Renal cortex interstitium (tissue), 11 donors: ENCODE measurements at regions not wholly inside any gene's neighbourhood (a gene's known extent, or its start where the extent isn't known, plus 50 kb on each side); places are given as distances from the start of the nearest gene placed in this dataset.

ENCODE experiments used
- DNase-seq, 11 donors: peaks; one replicate each; pipeline ENCODE4 v3.0.0-alpha.2; 2013; ENCODE audit warnings: low read depth in 9 of 11, low spot score in 4 of 11; ENCODE audit errors: extremely low read depth in 1 of 11

DNA sequence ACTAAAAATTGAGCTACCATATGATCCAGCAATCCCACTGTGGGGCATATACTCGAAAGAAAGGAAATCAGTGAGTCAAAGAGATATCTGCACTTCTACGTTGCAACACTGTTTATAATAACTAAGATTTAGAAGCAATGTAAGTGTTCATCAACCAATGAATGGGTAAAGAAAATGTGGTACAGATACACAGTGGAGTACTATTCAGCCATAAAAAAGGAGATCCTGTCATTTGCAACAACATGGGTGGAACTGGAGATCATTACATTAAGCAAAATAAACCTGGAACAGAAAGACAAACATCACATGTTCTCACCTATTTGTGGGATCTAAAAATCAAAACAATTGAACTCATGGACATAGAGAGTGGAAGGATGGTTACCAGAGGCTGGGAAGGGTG lies 385.0 kb upstream of the TRIB2 start:
- DNase-seq, result no peak

DNA sequence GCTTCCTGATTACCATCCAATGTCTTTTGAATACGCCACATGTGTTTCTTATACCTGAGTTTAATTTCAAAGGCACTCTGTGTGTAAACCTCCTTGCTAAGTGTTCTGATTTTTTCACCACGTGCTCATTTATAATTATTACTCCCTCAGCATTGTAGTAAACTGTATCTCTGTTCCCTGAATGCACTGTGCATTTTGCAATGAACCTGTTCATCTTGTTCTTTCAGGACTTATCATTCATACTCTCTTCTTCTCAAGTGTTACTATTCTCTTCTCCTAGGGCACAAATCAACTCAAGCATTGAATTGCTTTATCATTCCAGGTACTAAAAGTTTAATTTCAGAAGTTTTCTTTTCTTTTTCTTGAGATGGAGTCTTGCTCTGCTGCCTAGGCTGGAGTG lies 383.4 kb upstream of the TRIB2 start:
- no peak for DNase-seq

DNA sequence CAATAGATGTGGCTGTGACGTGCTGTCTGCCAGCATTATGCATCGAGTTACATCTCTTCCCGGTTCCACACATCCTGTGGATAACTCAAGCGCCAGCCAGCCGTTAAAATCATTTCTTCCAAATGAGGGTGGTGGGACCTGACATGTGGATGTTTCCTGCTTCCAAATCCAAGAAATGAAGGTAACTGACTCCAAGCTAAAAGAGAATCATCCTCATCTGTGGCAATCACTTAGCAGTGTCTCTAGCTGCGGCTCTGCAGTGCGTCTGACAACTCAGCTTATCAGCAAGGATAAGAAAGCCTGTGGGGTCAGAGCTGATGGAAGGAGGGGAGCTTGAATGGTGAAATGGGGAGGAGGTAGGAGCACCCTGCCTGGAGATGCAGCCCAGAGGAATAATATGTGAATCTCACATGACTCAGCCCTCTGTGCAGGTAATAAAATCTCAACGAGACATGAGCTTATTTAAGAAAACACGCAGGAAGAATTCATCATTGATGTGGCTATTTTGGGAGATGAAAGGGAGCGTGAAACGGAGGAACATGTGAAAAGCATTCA lies 382.2 kb upstream of the TRIB2 start:
- no peak for DNase-seq

DNA sequence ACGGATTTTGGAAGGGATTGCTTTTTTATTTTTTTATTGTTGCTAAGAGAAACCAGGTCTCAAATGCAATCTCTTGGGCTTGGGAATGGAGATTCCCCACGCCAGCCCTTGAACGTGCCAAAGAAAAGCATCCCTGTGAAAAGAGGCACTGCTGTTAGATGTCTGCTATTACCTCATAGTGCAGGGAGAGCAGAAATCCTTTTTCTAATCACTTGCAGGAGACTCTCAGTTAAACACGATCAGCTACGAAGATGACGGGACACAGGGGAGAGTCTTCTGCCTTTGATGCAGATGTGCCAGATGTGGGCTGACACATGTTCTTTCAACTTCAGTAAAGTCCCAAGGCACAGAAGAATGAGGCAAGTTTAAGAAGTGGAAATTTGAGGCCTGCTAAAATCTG lies 381.6 kb upstream of the TRIB2 start:
- no peak for DNase-seq

DNA sequence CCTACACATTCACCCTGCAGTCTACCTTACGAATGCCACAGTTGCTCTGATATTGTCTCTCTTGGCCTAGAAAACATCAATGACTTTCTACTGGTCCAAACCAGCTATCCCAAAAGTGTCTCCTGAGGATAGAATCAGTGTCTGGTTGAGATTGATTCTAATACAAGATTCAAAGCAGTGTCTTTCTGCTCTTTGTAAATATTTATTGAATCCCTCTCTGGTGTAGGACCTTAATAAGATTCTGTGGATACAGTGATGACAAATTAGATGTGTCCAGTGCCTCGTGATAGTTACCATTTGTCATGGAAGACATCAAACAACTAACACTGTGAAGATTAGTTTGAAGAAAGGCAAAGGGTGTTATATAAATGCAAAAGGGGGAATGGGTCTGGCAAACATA lies 380.7 kb upstream of the TRIB2 start:
- DNase-seq, result no peak

DNA sequence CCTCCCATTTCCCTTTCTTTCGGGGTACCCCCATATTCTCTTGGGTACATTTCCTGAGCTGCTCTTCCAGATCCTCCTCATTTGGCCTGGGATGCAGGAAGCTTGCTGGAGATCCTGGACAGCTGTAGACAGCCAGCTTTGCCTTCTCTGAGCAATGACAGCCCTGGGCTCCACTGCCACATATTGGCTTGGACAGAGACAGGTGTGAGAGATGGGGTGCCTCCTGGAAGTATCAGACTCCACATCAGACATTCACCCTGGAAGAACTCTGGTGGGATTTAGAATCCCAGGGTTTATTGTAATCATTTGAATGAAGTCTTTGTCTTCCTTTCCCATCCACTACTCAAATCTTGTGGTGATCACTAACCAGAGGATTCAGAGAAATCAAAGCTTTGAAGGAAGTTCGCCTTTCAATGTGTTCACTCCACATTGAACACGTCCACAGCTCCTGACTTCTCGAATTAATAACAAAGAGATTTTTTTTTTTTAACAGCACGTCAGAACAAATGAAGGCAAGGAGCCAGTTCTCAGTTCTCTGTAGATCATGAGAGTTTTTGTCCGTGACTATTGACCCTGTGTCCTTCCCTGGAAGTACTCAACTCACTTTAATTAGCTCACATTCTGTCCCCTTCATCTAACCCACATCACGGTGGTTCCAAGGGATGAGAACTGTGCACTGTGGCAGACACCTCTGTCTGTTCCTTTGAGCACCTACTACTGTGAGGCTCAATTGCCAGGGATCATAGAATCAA lies 377.6 kb upstream of the TRIB2 start:
- no peak for DNase-seq

DNA sequence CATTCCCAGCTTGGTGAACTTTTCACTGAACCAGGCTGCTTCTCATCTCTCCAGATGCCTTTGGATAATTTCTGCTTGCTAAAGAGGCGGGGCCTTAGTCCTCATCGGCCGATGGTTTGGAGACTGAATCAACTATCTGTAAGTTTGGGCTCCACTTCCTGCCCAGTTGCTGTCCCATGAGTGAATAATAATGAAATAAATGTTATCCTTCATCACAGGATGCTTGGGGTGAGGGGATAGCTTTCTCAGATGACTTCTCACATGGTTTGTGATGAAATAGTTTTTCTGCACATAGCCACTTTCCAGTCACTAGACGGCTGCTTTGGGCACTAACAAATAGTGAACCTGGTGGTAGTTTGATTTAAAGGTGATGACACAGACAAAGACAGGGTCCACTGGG lies 376.6 kb upstream of the TRIB2 start:
- no peak for DNase-seq

DNA sequence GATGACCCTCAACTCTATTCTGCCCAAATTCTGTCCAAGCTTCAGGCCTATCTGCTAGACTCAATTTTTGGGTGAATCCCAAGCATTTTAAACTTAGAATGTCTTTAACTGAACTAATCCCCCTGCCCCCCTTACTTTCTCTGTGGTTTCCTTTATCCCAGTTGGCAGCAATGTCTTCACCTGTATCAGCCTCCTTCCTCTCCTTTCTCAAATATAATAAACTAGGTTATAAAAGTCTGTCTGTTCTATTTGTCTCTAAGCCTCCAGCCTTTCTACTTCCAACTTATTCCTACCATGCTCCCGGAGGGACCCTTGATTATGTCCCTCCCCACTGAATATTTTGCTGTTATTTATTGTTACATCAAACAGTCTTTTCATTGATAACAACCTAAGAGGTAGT lies 375.5 kb upstream of the TRIB2 start:
- no peak for DNase-seq

DNA sequence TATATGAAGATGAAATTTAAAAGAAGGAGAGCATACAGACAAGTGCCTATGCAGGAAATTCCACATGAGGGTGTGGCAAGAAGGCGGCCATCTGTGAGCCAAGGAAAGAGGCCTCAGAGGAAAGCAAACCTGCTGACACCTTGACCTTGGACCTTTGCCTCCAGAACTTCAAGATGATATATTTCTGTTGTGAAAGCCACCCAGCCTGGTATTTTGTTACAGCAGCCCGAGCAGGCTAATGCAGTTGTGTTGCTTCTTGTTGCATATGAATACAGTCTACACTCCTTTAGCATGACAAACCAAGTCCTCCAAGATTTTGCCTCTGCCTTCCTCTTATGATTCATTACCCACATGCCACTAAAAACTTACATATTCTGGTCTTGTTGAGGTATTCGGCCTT lies 374.8 kb upstream of the TRIB2 start:
- DNase-seq, result no peak

DNA sequence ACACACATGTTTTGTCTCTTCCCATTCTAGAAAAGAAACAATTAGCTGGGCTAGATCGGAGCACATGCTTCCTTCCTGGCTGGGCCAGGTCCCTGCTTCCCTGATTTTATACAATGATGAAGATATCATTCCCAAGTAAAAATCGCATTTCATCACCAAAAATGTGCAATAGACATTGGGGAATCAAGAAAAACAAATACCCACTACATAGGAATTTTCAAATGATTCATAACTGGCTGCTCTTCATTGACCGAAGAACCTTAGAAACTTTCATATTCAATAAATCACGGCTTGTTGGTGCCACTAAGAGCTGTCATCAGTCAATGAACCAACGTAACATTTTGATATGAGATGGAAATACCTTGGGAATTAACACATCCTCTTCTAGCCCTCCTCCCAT lies 373.6 kb upstream of the TRIB2 start:
- no peak for DNase-seq

DNA sequence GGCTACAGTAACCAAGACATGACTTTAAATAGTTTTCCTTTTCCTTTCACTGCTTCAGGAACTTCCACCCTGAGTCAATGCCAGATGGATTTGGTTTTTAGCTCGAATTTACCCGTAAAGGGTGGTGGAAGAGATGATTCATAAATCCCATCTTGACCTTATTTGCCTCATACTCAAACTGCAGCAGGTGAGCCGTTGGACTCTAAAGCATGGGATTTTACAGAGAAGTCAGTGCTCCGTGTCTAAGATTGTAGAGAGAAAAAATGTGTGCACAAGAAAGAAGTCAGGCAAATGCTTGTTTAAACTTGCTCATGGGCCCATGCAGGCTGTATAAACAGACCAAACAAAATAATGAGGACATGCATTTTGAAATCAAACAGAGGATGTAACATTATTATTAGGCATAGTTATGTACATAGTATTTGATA lies 369.7 kb upstream of the TRIB2 start:
- no peak for DNase-seq

DNA sequence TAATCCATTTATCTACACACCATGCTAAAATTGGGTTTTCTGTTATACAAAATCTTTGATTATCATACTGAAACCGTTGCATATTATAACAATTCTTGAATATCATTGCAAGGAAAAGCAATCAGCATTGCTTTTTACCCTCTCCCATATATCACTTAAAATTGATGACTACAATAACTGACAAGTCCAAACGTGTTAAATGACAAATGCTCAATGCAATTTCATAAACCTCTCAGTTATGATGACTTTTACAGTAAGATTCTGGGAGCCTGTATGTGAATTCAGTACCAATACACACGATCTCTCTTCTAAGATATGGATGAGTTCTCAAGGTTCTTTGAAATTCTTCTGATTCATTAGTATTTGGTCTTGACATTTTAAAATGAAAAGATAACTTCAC lies 368.5 kb upstream of the TRIB2 start:
- no peak for DNase-seq

DNA sequence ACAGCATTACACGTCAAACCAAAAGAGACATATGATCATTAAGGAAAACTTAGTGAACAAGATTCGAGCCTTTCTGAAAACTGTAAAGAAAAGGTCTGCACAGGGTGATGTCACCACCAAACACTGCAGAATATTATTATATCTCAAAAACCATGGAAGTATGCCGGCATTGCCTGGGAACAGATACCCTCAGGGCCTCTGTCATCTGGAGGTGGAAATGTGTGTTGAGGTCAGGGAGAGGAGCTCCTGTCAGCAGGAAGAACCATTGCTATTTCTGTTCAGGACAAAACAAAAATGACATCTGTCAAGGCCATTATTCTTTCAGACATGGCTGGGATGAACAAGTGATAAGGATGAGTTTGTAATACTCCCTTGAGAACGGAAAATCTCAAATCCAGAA lies 365.9 kb upstream of the TRIB2 start:
- no peak for DNase-seq

DNA sequence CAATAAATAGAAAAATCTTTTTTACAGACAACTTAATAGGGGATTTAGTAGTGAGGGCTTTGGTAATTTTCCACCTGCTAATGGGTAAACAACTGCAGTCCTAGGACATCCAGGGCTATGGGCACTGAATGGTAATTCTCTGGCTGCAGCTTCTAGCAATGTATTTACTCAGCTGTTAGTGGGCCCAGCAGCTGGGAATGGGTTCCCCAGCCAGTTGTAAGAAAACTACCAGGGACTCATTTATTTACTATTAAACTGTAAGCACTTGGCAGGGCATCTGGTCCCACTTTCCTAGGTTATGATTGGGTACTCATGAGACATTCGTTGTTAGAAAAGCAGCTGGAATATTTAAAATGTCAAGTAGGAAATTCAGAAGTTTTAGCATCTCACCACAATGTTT lies 363.8 kb upstream of the TRIB2 start:
- peak in 1 of 11 donors; percentile 24 for DNase-seq

DNA sequence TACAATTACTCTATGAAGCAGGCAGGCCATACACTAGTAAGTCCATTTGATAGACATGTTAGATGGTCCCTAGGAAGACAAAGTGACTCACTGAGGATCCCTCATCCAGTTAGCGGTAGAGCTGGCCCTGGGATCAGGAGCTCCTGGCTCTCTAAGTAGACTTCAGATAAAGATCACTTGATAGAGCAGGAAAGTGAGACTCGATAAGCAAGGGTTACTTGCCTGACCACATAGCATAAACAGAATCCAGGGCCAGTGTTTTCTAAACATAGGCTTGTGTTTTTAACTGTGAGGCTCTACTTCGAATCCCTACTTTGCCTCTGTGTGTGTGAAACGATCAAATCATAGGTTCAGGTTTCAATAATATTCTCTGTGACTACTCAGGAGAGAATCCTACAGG lies 355.2 kb upstream of the TRIB2 start:
- no peak for DNase-seq

DNA sequence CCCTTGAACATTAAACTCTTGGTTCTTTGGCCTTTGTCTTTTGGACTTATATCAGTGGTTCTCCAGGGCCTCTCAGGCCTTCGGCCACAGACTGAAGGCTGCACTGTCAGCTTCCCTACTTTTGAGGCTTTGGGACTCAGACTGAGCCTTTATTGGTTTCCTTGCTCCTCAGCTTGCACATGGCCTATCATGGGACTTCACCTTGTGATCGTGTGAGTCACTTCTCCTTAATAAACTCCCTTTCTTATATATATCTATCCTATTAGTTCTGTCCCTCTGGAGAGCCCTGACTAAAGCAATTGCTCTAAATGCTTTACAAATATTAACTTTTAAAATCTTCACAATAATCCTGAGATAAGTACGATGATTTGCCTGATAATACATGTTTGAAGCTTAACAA lies 353.6 kb upstream of the TRIB2 start:
- no peak for DNase-seq

DNA sequence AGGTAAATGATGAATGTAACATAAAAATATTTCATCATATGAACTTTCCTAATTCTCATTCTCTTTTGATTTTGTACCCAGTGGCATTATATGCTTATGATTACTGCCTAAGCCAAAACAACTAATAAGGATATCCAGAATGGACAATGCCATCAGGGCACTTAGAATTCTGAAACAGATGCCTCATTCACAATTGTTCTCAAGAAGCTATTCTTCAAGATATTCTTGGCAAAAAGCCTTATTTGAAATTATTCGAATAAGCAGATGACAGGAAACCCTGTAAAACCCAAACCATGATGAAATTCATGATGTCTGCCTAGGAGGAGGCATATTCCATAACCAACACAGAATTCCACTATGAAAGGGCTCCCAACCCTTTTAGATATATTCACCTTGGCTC lies 353.2 kb upstream of the TRIB2 start:
- no peak for DNase-seq

DNA sequence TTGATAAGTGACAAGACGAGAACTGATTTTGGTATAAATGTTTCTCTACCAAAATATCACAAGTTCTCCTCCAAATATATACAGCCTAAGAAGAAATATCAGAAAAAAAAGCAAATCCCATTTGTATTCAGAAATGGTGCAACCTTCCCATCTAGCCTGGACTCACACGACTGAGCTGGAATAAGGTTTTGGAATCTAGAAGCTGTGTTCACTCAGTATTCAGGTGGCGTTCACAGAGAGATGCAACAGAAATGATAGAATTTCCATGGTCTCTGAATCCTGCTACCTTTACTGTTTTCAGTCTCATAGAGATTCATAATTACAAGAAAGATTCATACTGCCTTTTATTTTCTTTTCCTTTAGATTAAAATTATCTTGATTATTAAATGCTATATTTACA lies 347.2 kb upstream of the TRIB2 start:
- DNase-seq, result no peak

DNA sequence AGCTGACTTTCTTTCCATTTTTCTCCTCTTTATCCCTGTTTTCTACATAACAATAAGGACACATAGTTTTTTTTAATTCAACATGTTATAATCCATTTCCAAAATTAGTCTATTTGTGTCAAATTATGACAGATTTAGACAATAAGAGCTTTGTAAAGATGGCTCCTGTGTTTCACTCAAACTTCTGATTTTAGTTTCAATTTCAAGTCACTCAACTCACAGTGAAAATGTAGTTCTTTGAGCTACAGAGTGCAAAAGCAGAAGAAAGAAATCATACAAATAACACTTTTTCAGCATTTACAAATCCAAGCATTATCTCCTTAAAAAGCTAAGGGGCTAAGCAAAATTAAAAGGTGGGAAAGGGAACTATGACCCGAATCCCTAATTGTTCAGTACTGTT lies 340.7 kb upstream of the TRIB2 start:
- DNase-seq, result no peak

DNA sequence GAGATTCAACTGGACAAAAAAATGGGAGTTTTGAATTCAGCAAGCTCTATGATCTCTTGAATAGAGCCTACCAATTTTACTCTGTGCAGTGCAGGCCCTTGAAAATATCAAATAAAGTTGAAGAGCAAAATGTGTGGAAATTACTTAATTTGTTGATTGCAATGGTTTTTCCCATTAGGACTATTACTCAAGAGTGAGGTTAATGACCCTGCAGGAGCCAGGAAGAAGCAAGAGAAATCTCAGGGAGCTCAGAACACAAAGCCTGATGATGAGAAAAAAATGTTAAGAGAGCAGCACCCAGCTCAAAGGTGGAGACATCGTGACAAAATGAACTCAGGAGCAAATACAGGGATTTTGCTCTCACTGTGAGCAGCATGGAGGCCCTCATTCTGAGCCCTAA lies 337.6 kb upstream of the TRIB2 start:
- DNase-seq, result no peak

DNA sequence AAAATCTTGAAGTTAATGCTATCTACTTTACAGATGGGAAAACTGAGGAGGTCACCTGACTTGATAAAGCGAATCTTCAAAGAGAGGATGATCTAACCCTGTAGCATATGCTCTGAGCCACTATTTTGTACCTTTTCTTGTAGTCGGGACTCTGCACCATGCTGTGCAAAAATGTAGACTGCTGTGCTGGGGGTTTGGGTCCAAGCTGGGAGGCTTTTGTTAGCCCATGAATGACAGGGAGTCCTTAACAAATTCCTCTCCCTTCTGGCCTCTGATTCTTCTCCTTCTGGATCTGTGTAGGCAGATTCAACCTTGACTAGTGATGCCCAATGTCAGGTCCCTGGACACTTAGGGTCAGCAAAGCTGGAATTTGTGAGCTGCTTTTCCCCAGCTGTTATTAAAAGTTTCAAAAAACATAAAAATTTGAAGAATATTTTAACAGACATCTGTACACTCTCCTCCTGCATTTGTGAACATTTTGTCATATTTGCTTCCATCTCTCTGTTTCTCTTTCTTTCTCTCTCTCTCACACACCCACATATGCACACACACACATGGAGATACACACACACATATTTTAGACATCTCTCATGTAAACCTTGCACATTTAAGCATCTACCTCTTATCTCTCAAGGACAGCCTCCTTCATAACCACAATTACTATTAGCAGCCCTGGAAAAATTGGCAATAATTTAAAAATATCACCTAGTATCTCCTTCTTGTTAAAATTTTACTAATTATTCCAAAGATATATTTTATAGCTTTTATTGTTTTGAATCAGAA lies 335.0 kb upstream of the TRIB2 start:
- no peak for DNase-seq
